Head of caudate nucleus (tissue), 42 donors: ENCODE measurements at regions not wholly inside any gene's neighbourhood (a gene's known extent, or its start where the extent isn't known, plus 50 kb on each side); places are given as distances from the start of the nearest gene placed in this dataset.
A peak's percentile ranks its signal among the peaks of the same experiment; 100 is the strongest.
"Not testable (repeated sequence)": the region's sequence is repeated elsewhere in the genome, so short reads cannot be mapped to it uniquely, and the experiment has no call there.

Experiments used
- DNase-seq, 42 donors: peaks; one replicate each; pipeline versions ENCODE4 v3.0.0 to v3.0.0-alpha.2; 2020 to 2021; ENCODE audit warnings: mixed read lengths in 7 of 42
- intact Hi-C: fragments of 100-400 bp; cut with DNase I; formaldehyde crosslinking; loops from one replicate; pipeline ENCODE4 v1.15.0; 2022

GRCh38 chr9:64622058-64622457 is 663.0 kb downstream of the FOXD4L5 start:
- intact Hi-C loops = not testable (repeated sequence)
- DNase-seq = peak in 17 of 42 donors; percentile 0 to 29 (median 7)
